GM10248 (cell line): ENCODE measurements at regions not wholly inside any gene's neighbourhood (a gene's known extent, or its start where the extent isn't known, plus 50 kb on each side); places are given as distances from the start of the nearest gene placed in this dataset.
"Not testable (repeated sequence)": the region's sequence is repeated elsewhere in the genome, so short reads cannot be mapped to it uniquely, and the experiment has no call there.

Experiments used
- CTCF ChIA-PET: fragments of 300-600 bp; sonication (Branson Sonifier 250); formaldehyde crosslinking; extraction: SDS; loops from one replicate; lab custom pipeline; 2021; ENCODE audit warnings: antibody characterized with exemption; lab: Yijun Ruan, JAX
- POLR2A ChIA-PET: fragments of 350-650 bp; sonication (Branson Sonifier 250); formaldehyde crosslinking; extraction: SDS; loops from one replicate; lab custom pipeline; 2020; ENCODE audit warnings: antibody characterized with exemption; lab: Yijun Ruan, JAX
- DNase-seq: peaks from one replicate; pipeline ENCODE4 v3.0.0; 2012; ENCODE audit errors: extremely low spot score
- TF ChIP-seq, protein P1 (sequence below): IDR thresholded peaks from 2 replicates; pipeline ENCODE4 v1.5.1; 2012; ENCODE audit warnings: mild to moderate bottlenecking, low read depth; ENCODE audit errors: extremely low read depth, missing control alignments, control extremely low read depth

DNA sequence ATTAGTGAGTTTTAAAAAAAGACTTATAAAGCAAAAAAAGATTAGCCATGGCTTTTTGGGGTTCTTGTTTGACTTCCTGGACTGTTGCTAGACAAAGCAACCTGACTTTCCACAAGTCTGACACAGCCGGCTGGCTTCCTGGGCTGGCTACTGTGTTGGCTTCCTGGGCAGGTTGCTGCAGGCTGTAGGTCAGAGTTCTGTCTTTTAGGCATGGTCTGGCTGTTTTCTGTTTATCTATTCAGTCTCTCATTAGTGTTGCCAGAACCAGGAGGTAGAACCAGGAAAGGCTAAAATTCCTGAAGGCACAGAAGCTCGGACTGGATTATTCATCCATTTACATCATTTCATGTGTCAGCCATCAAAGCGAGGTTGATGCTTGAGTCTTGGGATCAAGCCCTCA is 88.6 kb upstream of the SLC35F3 start:
- CTCF ChIA-PET: no interaction called here
- no peak for DNase-seq
- POLR2A ChIA-PET: no interaction called here
- TF ChIP-seq, protein P1, sequence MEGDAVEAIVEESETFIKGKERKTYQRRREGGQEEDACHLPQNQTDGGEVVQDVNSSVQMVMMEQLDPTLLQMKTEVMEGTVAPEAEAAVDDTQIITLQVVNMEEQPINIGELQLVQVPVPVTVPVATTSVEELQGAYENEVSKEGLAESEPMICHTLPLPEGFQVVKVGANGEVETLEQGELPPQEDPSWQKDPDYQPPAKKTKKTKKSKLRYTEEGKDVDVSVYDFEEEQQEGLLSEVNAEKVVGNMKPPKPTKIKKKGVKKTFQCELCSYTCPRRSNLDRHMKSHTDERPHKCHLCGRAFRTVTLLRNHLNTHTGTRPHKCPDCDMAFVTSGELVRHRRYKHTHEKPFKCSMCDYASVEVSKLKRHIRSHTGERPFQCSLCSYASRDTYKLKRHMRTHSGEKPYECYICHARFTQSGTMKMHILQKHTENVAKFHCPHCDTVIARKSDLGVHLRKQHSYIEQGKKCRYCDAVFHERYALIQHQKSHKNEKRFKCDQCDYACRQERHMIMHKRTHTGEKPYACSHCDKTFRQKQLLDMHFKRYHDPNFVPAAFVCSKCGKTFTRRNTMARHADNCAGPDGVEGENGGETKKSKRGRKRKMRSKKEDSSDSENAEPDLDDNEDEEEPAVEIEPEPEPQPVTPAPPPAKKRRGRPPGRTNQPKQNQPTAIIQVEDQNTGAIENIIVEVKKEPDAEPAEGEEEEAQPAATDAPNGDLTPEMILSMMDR: no peak

DNA sequence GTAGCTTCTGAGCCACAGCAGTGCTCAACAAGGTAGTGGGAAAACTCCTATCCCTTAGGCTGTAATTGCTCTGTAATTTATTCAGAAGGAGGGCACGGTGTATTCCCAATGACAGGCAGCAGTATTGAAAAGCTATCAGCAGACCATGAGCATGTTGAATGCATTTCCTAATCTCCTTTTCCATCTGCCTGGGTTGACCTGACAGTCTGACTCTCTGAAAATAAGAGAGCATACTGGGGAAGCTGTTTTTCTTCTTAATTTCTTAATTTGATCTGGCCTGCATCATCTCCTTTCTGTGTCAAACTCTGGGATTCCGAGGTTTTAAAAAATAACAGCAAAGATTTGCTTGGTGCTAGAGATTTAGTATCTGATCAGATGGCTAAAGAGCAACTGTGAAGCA is 88.1 kb upstream of the SLC35F3 start:
- TF ChIP-seq, protein P1: no peak
- POLR2A ChIA-PET: no interaction called here
- no peak for DNase-seq
- CTCF ChIA-PET: no interaction called here

DNA sequence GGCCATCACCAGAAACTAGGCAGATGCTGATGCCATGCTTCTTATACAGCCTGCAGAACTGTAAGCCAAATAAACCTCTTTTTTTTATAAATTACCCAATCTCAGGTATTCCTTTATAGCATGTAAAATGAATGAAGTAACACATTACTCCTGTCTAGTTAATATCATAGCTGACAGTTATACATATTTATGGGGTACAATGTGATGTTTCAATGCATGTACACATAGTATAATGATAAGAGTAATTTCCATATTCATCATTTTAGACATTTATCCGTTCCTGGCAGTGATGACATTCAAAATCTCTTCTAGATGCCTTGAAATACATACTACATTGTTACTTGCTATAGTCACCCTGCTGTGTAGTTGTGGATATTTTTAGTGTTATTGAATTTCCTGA is 85.4 kb upstream of the SLC35F3 start:
- no peak for DNase-seq
- TF ChIP-seq, protein P1: no peak
- ChIA-PET POLR2A (no interaction called here), CTCF (interaction anchor here (1.1 kb wide), 1 partner anchor 378 kb away, joined by 3 read pairs; no protein-coding TSS in a partner anchor)

- DNase-seq, POLR2A ChIA-PET, CTCF ChIA-PET: not testable (repeated sequence)
Observed at GRCh38 chr1:233824179-233824578, 80.3 kb upstream of the SLC35F3 start.

- CTCF ChIA-PET, POLR2A ChIA-PET: not testable (repeated sequence)
Observed at GRCh38 chr1:233827937-233828336, 76.5 kb upstream of the SLC35F3 start.

DNA sequence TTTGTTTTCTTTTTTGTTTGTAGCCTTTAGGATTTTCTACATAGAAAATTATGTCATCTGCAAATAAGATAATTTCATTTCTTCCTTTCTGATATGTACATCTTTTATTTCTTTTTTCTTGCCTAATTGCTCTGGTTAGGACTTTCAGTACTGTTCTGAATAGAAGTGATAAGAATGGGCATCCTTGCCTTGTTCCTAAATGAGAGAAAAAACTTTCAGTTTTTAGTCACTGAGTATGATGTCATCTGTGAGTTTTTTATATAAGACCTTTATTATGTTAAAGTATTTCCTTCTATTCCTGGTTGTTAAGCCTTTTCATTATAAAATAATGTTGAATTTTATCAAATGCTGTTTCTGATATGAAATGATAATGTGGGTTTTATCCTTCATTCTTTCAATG is 76.0 kb upstream of the SLC35F3 start:
- TF ChIP-seq, protein P1: no peak
- POLR2A ChIA-PET: no interaction called here

More at GRCh38 chr1:233827937-233828336, 76.5 kb upstream of the SLC35F3 start:
- DNase-seq: not testable (repeated sequence)

DNA sequence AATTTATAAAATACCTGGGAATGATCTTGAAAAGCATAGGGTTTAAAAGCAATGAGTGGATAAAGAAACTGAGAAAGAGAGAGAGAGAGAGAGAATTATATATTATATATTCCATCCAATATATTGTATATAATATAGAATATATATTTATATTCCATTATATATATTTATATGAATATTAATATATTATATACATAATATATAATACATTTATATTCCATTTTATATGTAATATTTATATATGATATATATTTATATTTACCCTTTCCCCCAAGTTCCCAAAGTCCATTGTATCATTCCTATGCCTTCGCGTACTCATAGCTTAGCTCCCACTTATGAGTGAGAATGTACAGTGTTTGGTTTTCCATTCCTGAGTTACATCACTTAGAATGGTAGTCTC is 69.9 kb upstream of the SLC35F3 start:
- ChIA-PET POLR2A (no interaction called here), CTCF (no interaction called here)
- DNase-seq: no peak
- TF ChIP-seq, protein P1: no peak

More for the DNA sequence above, 76.0 kb upstream of the SLC35F3 start:
- CTCF ChIA-PET: no interaction called here
- DNase-seq: no peak

DNA sequence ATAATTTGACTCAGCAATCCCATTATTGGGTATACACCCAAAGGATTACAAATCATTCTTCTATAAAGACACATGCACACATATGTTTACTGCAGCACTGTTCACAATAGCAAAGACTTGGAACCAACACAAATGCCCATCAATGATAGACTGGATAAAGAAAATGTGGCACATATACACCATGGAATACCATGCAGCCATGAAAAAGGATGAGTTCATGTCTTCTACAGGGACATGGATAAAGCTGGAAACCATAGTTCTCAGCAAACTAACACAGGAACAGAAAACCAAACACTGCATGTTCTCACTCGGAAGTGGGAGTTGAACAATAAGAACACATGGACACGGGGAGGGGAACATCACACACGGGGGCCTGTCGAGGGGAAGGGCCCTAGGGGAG is 66.3 kb upstream of the SLC35F3 start:
- DNase-seq, CTCF ChIA-PET, POLR2A ChIA-PET: not testable (repeated sequence)
